Omental fat pad (tissue), 3 donors: ENCODE measurements at regions not wholly inside any gene's neighbourhood (a gene's known extent, or its start where the extent isn't known, plus 50 kb on each side); places are given as distances from the start of the nearest gene placed in this dataset.

ENCODE experiments used
- ATAC-seq: fragments of 150-250 bp; one replicate; pipeline ENCODE4 v1.9.1; 2016; ENCODE audit warnings: mild to moderate bottlenecking, moderate library complexity; ENCODE audit not compliant: low FRiP score
- DNase-seq: peaks from one replicate; pipeline ENCODE4 v3.0.0-alpha.2; 2019; ENCODE audit warnings: low spot score
- TF ChIP-seq, protein P1 (sequence below), 3 donors: fragments of 450-650 bp; IDR thresholded peaks; one replicate each; pipeline ENCODE4 v1.5.1; 2016 to 2017; ENCODE audit warnings: antibody characterized with exemption in 3 of 3, mild to moderate bottlenecking in 3 of 3, moderate library complexity in 2 of 3

- TF ChIP-seq, protein P1, sequence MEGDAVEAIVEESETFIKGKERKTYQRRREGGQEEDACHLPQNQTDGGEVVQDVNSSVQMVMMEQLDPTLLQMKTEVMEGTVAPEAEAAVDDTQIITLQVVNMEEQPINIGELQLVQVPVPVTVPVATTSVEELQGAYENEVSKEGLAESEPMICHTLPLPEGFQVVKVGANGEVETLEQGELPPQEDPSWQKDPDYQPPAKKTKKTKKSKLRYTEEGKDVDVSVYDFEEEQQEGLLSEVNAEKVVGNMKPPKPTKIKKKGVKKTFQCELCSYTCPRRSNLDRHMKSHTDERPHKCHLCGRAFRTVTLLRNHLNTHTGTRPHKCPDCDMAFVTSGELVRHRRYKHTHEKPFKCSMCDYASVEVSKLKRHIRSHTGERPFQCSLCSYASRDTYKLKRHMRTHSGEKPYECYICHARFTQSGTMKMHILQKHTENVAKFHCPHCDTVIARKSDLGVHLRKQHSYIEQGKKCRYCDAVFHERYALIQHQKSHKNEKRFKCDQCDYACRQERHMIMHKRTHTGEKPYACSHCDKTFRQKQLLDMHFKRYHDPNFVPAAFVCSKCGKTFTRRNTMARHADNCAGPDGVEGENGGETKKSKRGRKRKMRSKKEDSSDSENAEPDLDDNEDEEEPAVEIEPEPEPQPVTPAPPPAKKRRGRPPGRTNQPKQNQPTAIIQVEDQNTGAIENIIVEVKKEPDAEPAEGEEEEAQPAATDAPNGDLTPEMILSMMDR (IDR thresholded peaks at IDR 0.05): no peak
These were observed 154.2 kb upstream of the ZNF366 start for GRCh38 chr5:72661405-72661804.

GRCh38 chr5:72659726-72660125, 152.5 kb upstream of the ZNF366 start:
- DNase-seq (no peak), ATAC-seq (no peak)
- TF ChIP-seq, protein P1 (IDR thresholded peaks at IDR 0.05): no peak

More at GRCh38 chr5:72661405-72661804, 154.2 kb upstream of the ZNF366 start:
- DNase-seq: no peak
- peak; percentile 66 for ATAC-seq

- TF ChIP-seq, protein P1 (IDR thresholded peaks at IDR 0.05): no peak
- DNase-seq (no peak), ATAC-seq (no peak)
These were observed 151.7 kb upstream of the ZNF366 start for GRCh38 chr5:72658761-72659540.

GRCh38 chr5:72658161-72658560, 151.0 kb upstream of the ZNF366 start:
- TF ChIP-seq, protein P1 (IDR thresholded peaks at IDR 0.05): no peak
- DNase-seq (no peak), ATAC-seq (no peak)

GRCh38 chr5:72656756-72657513, 149.7 kb upstream of the ZNF366 start:
- TF ChIP-seq, protein P1 (IDR thresholded peaks at IDR 0.05): no peak
- no peak for DNase-seq
- no peak for ATAC-seq

- ATAC-seq (no peak), DNase-seq (no peak)
- TF ChIP-seq, protein P1 (IDR thresholded peaks at IDR 0.05): no peak
These were observed 149.1 kb upstream of the ZNF366 start for GRCh38 chr5:72656331-72656730.
